ENCODE measurements at regions not wholly inside any gene's neighbourhood (a gene's known extent, or its start where the extent isn't known, plus 50 kb on each side); places are given as distances from the start of the nearest gene placed in this dataset.

- CTCF ChIA-PET: no interaction called here
- FAIRE-seq: no peak
- dilution Hi-C loops (cut with MboI; ENCODE audit: extremely low pct_ligation_motif_present, low sequenced_read_pairs): no loop called here
These were observed 194.6 kb downstream of the SOX2 start for GRCh38 chr3:181906338-181906737.

DNA sequence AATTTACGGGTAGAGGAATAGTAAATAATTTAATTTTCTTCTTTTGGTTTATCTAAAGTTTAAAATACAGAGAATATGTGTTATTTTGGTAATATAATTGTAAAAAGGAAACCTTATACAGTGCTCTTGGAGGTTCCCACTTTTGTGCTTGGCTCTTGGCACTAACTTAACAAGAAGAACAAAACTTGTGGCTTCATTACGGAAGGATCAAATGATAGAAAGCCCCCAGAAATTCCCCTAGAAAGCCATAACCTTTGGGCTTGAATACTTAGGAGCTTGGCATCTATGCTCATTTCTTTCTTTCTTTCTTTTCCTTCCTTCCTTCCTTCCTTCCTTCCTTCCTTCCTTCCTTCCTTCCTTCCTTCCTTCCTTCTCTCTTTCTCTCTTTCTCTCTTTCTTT is 197.5 kb downstream of the SOX2 start:
- no peaks in the 10 kb centered on the region for H3K9me3 ChIP-seq (replicated peaks; ENCODE audit: control insufficient read depth, insufficient read depth, low read length)
- intact Hi-C loops (cut with micrococcal nuclease) (no loop called here), dilution Hi-C loops (cut with MboI; ENCODE audit: extremely low pct_ligation_motif_present, low sequenced_read_pairs) (no loop called here)
- H3K9me1 ChIP-seq (replicated peaks; ENCODE audit: control insufficient read depth, extremely low read depth, insufficient read depth, low read length): no peaks in the 10 kb centered on the region
- ChIA-PET POLR2A (no interaction called here), CTCF (no interaction called here)
- H3K4me3 ChIP-seq (replicated peaks in 1 of 3; ENCODE audit: insufficient read depth in 1 of 3, low read depth in 1 of 3, low read length in 3 of 3): no peak overlapping the region
- no peak overlapping the region for H3K4me2 ChIP-seq (ENCODE audit: insufficient read depth, low read length)
- H3K4me1 ChIP-seq (ENCODE audit: control insufficient read depth, extremely low read depth, insufficient read depth, low read length): no peaks in the 10 kb centered on the region
- H3K27me3 ChIP-seq (ENCODE audit: control insufficient read depth in 2 of 2, insufficient read depth in 2 of 2, low read length in 2 of 2): no peaks in the 10 kb centered on the region
- no peaks in the 10 kb centered on the region for H3K36me3 ChIP-seq (ENCODE audit: control insufficient read depth in 2 of 2, extremely low read depth in 1 of 2, insufficient read depth in 2 of 2, low read length in 2 of 2)
- no peak overlapping the region for H2AFZ ChIP-seq (ENCODE audit: low read depth, low read length)
- H4K20me1 ChIP-seq (replicated peaks; ENCODE audit: control insufficient read depth, extremely low read depth, insufficient read depth, low read length): no peaks in the 10 kb centered on the region
- no TSS peak for BruUV-seq (replicated peaks)
- DNase-seq (ENCODE audit: low read depth, low spot score) (no peak), FAIRE-seq (no peak)
- no peak for TF ChIP-seq GATA2 (IDR thresholded peaks at IDR 0.05; ENCODE audit: insufficient read depth, insufficient read length, low read depth, low read length)
- TF ChIP-seq JUN (IDR thresholded peaks at IDR 0.05; ENCODE audit: borderline replicate concordance, insufficient read depth, insufficient read length, low read depth): no peak
- TF ChIP-seq POLR2A (IDR thresholded peaks at IDR 0.05; ENCODE audit: low read depth, low read length): no peak
- no peak for TF ChIP-seq MYC (IDR thresholded peaks at IDR 0.05; ENCODE audit: low read depth, low read length)
- TF ChIP-seq, protein P1, sequence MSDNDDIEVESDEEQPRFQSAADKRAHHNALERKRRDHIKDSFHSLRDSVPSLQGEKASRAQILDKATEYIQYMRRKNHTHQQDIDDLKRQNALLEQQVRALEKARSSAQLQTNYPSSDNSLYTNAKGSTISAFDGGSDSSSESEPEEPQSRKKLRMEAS (IDR thresholded peaks at IDR 0.05; ENCODE audit: insufficient read depth, insufficient read length): no peak
- no peak for TF ChIP-seq EZH2 (IDR thresholded peaks at IDR 0.05; ENCODE audit: borderline replicate concordance, low read depth, low read length, severe bottlenecking)
- no peak for TF ChIP-seq FOS (IDR thresholded peaks at IDR 0.05; ENCODE audit: borderline replicate concordance, insufficient read depth, low read length)
- TF ChIP-seq, protein P2, sequence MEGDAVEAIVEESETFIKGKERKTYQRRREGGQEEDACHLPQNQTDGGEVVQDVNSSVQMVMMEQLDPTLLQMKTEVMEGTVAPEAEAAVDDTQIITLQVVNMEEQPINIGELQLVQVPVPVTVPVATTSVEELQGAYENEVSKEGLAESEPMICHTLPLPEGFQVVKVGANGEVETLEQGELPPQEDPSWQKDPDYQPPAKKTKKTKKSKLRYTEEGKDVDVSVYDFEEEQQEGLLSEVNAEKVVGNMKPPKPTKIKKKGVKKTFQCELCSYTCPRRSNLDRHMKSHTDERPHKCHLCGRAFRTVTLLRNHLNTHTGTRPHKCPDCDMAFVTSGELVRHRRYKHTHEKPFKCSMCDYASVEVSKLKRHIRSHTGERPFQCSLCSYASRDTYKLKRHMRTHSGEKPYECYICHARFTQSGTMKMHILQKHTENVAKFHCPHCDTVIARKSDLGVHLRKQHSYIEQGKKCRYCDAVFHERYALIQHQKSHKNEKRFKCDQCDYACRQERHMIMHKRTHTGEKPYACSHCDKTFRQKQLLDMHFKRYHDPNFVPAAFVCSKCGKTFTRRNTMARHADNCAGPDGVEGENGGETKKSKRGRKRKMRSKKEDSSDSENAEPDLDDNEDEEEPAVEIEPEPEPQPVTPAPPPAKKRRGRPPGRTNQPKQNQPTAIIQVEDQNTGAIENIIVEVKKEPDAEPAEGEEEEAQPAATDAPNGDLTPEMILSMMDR (IDR thresholded peaks at IDR 0.05; ENCODE audit: extremely low read depth in 1 of 2, insufficient read depth in 1 of 2, low read depth in 1 of 2, low read length in 2 of 2): no peak
- no peak for TF ChIP-seq POLR2AphosphoS5 (IDR thresholded peaks at IDR 0.05; ENCODE audit: insufficient read depth, low read depth, low read length)
- no peak overlapping the region for H3K9ac ChIP-seq (replicated peaks; ENCODE audit: extremely low read depth, insufficient read depth, low read length)
- H3K79me2 ChIP-seq (ENCODE audit: control insufficient read depth, insufficient read depth, low read length): no peaks in the 10 kb centered on the region
- H3K27ac ChIP-seq (ENCODE audit: insufficient read depth, low read depth, low read length): no peak overlapping the region

More at GRCh38 chr3:181906338-181906737, 194.6 kb downstream of the SOX2 start:
- H4K20me1 ChIP-seq (replicated peaks; ENCODE audit: control insufficient read depth, extremely low read depth, insufficient read depth, low read length): no peaks in the 10 kb centered on the region
- H3K36me3 ChIP-seq (ENCODE audit: control insufficient read depth in 2 of 2, extremely low read depth in 1 of 2, insufficient read depth in 2 of 2, low read length in 2 of 2): no peaks in the 10 kb centered on the region
- BruUV-seq (replicated peaks): no TSS peak
- TF ChIP-seq FOS (IDR thresholded peaks at IDR 0.05; ENCODE audit: borderline replicate concordance, insufficient read depth, low read length) (no peak), GATA2 (IDR thresholded peaks at IDR 0.05; ENCODE audit: insufficient read depth, insufficient read length, low read depth, low read length) (no peak)
- H3K9me3 ChIP-seq (replicated peaks; ENCODE audit: control insufficient read depth, insufficient read depth, low read length): no peaks in the 10 kb centered on the region
- H3K4me3 ChIP-seq (replicated peaks in 1 of 3; ENCODE audit: insufficient read depth in 1 of 3, low read depth in 1 of 3, low read length in 3 of 3): no peak overlapping the region
- no peaks in the 10 kb centered on the region for H3K27me3 ChIP-seq (ENCODE audit: control insufficient read depth in 2 of 2, insufficient read depth in 2 of 2, low read length in 2 of 2)
- POLR2A ChIA-PET: no interaction called here
- H3K79me2 ChIP-seq (ENCODE audit: control insufficient read depth, insufficient read depth, low read length): no peaks in the 10 kb centered on the region
- no peaks in the 10 kb centered on the region for H3K4me1 ChIP-seq (ENCODE audit: control insufficient read depth, extremely low read depth, insufficient read depth, low read length)
- H3K27ac ChIP-seq (ENCODE audit: insufficient read depth, low read depth, low read length): no peak overlapping the region
- intact Hi-C loops (cut with micrococcal nuclease): no loop called here
- no peak overlapping the region for H2AFZ ChIP-seq (ENCODE audit: low read depth, low read length)
- no peak overlapping the region for H3K4me2 ChIP-seq (ENCODE audit: insufficient read depth, low read length)
- H3K9me1 ChIP-seq (replicated peaks; ENCODE audit: control insufficient read depth, extremely low read depth, insufficient read depth, low read length): no peaks in the 10 kb centered on the region
- H3K9ac ChIP-seq (replicated peaks; ENCODE audit: extremely low read depth, insufficient read depth, low read length): no peak overlapping the region
- DNase-seq (ENCODE audit: low read depth, low spot score): no peak
